Loucy (cell line): ENCODE measurements at regions not wholly inside any gene's neighbourhood (a gene's known extent, or its start where the extent isn't known, plus 50 kb on each side); places are given as distances from the start of the nearest gene placed in this dataset.

Experiments used
- H2AFZ ChIP-seq: fragments of 200-600 bp; sonication (generic); 2 replicates; pipeline ENCODE4 v1.6.0; 2016; ENCODE audit warnings: antibody characterized with exemption, mild to moderate bottlenecking, low read length, moderate library complexity
- H3F3A ChIP-seq: fragments of 200-600 bp; 2 replicates; pipeline ENCODE4 v1.6.0; 2016; ENCODE audit warnings: antibody characterized with exemption, low read depth, mild to moderate bottlenecking
- H3K27me3 ChIP-seq: fragments of 200-600 bp; sonication (generic); 2 replicates; pipeline ENCODE4 v1.6.1; 2014; ENCODE audit warnings: low read length, mild to moderate bottlenecking; ENCODE audit not compliant: insufficient read depth, poor library complexity, severe bottlenecking
- H3K36me3 ChIP-seq: fragments of 200-600 bp; sonication (generic); 2 replicates; pipeline ENCODE4 v1.6.1; 2016; ENCODE audit warnings: low read length; ENCODE audit not compliant: insufficient read depth
- H3K4me1 ChIP-seq: fragments of 200-600 bp; sonication (generic); 2 replicates; pipeline ENCODE4 v1.5.1; 2014; ENCODE audit warnings: low read length, mild to moderate bottlenecking; ENCODE audit not compliant: insufficient read depth, poor library complexity, severe bottlenecking
- H3K4me2 ChIP-seq: fragments of 200-600 bp; sonication (generic); 2 replicates; pipeline ENCODE4 v1.6.0; 2014; ENCODE audit warnings: antibody characterized with exemption, low read length, low read depth, mild to moderate bottlenecking; ENCODE audit not compliant: poor library complexity, severe bottlenecking
- H3K4me3 ChIP-seq: fragments of 200-600 bp; sonication (generic); 2 replicates; pipeline ENCODE4 v1.5.1; 2014; ENCODE audit warnings: low read length, mild to moderate bottlenecking, mixed read lengths; ENCODE audit not compliant: poor library complexity, severe bottlenecking
- H3K79me2 ChIP-seq: fragments of 200-600 bp; sonication (generic); 2 replicates; pipeline ENCODE4 v1.6.1; 2014; ENCODE audit warnings: low read length; ENCODE audit not compliant: insufficient read depth
- H3K9ac ChIP-seq: fragments of 200-600 bp; sonication (generic); 2 replicates; pipeline ENCODE4 v1.6.0; 2014; ENCODE audit warnings: mild to moderate bottlenecking, low read depth, low read length, moderate library complexity; ENCODE audit not compliant: poor library complexity, severe bottlenecking
- H3K9me2 ChIP-seq: fragments of 200-600 bp; sonication (generic); replicated peaks from 2 replicates; pipeline ENCODE4 v1.6.1; 2016; ENCODE audit warnings: low read depth, low read length, mixed read lengths
- H3K9me3 ChIP-seq: fragments of 200-600 bp; sonication (generic); 2 replicates; pipeline ENCODE4 v1.6.1; 2014; ENCODE audit warnings: mild to moderate bottlenecking, antibody characterized with exemption, low read length, low read depth; ENCODE audit not compliant: insufficient read depth
- H4K20me1 ChIP-seq: fragments of 200-600 bp; sonication (generic); 2 replicates; pipeline ENCODE4 v1.6.0; 2014; ENCODE audit warnings: antibody characterized with exemption, low read length, mild to moderate bottlenecking; ENCODE audit not compliant: insufficient read depth, poor library complexity, severe bottlenecking
- EZH2phosphoT487 ChIP-seq: fragments of 200-600 bp; IDR thresholded peaks from 2 replicates; pipeline ENCODE4 v1.6.1; 2018; ENCODE audit warnings: antibody characterized with exemption, mild to moderate bottlenecking, moderate library complexity, borderline replicate concordance
- TF ChIP-seq, protein P1 (sequence below): fragments of 200-600 bp; sonication (generic); conservative IDR thresholded peaks from 2 replicates; pipeline ENCODE4 v1.5.1; 2014; ENCODE audit warnings: mild to moderate bottlenecking, antibody characterized with exemption, low read length

GRCh38 chr4:141891260-141892120 lies 255.1 kb downstream of the IL15 start:
- Histone ChIP-seq H3K9me2 (no peaks in the 10 kb centered on the region), H3K79me2 (no peaks in the 10 kb centered on the region), H3F3A (no peaks in the 10 kb centered on the region), H3K36me3 (no peaks in the 10 kb centered on the region), H4K20me1 (no peaks in the 10 kb centered on the region), H2AFZ (peak overlapping the region; percentile 40), H3K4me2 (no peak overlapping the region), H3K9me3 (no peaks in the 10 kb centered on the region), H3K4me3 (no peak overlapping the region), H3K4me1 (peaks cover 3% of the 10 kb centered on the region), H3K27me3 (no peaks in the 10 kb centered on the region), H3K9ac (no peak overlapping the region)
- TF ChIP-seq, protein P1, sequence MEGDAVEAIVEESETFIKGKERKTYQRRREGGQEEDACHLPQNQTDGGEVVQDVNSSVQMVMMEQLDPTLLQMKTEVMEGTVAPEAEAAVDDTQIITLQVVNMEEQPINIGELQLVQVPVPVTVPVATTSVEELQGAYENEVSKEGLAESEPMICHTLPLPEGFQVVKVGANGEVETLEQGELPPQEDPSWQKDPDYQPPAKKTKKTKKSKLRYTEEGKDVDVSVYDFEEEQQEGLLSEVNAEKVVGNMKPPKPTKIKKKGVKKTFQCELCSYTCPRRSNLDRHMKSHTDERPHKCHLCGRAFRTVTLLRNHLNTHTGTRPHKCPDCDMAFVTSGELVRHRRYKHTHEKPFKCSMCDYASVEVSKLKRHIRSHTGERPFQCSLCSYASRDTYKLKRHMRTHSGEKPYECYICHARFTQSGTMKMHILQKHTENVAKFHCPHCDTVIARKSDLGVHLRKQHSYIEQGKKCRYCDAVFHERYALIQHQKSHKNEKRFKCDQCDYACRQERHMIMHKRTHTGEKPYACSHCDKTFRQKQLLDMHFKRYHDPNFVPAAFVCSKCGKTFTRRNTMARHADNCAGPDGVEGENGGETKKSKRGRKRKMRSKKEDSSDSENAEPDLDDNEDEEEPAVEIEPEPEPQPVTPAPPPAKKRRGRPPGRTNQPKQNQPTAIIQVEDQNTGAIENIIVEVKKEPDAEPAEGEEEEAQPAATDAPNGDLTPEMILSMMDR, result no peak
- TF ChIP-seq EZH2phosphoT487, result no peak

DNA sequence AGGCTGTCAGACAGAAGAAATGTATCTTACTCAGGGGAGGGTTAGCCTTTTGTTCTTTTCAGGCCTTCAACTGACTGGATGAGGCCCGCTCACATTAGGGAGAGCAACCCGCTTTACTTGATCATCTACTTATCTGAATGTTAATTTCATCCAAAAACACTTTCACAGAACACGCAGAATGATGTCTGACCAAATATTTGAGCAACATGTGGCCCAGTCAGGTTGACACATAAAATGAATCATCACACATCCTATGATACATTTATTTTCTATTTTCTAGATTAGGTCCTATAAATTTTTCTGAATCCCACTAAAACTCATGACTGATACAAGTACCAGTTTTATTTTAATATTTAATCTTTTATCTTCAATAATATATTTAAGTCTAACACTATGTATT lies 260.3 kb downstream of the IL15 start:
- Histone ChIP-seq H3K4me2 (no peak overlapping the region), H3K9ac (no peak overlapping the region), H3K79me2 (no peaks in the 10 kb centered on the region), H3K9me2 (no peaks in the 10 kb centered on the region), H3F3A (no peaks in the 10 kb centered on the region), H2AFZ (no peak overlapping the region; the same call in 1 of the 2 replicates), H3K9me3 (no peaks in the 10 kb centered on the region), H3K36me3 (no peaks in the 10 kb centered on the region), H3K27me3 (no peaks in the 10 kb centered on the region), H4K20me1 (no peaks in the 10 kb centered on the region), H3K4me3 (no peak overlapping the region), H3K4me1 (peaks cover 25% of the 10 kb centered on the region)
- TF ChIP-seq, protein P1, result no peak
- no peak for TF ChIP-seq EZH2phosphoT487

DNA sequence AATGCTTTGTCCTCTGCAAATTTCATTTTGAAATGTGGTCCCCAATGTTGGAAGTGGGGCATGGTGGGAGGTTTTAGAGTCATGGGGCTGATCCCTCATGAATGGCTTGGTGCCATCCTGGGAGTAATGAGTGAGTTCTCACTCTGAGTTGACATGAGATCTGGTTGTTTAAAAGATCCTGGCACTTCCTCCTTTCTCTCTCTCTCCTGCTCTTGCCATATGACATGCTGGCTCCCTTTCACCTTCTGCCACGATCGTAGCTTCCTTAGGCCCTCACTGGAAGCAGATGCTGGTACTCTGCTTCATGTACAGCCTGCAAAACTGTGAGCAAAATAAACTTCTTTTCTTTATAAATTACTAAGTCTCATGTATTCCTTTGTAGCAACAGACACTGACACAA lies 262.0 kb downstream of the IL15 start:
- H3K79me2 ChIP-seq, result no peaks in the 10 kb centered on the region
- H3K4me3 ChIP-seq, result no peak overlapping the region
- TF ChIP-seq EZH2phosphoT487, result no peak
- TF ChIP-seq, protein P1, result no peak
- H3K4me2 ChIP-seq, result peak overlapping the region; percentile 10
- H4K20me1 ChIP-seq, result no peaks in the 10 kb centered on the region
- H3K9ac ChIP-seq, result no peak overlapping the region
- peak overlapping the region; percentile 49 for H2AFZ ChIP-seq
- peaks cover 25% of the 10 kb centered on the region for H3K4me1 ChIP-seq
- no peaks in the 10 kb centered on the region for H3K36me3 ChIP-seq
- H3K9me2 ChIP-seq, result no peaks in the 10 kb centered on the region
- H3K27me3 ChIP-seq, result no peaks in the 10 kb centered on the region
- H3F3A ChIP-seq, result no peaks in the 10 kb centered on the region
- H3K9me3 ChIP-seq, result no peaks in the 10 kb centered on the region
